ENCODE measurements at regions not wholly inside any gene's neighbourhood (a gene's known extent, or its start where the extent isn't known, plus 50 kb on each side); places are given as distances from the start of the nearest gene placed in this dataset.

GRCh38 chr3:20752416-20752815 is 566.4 kb upstream of the SGO1 start:
- TF ChIP-seq CTCF (IDR thresholded peaks at IDR 0.05) = no peak
- no peak for TF ChIP-seq POLR2A (IDR thresholded peaks at IDR 0.05)
